K562 (cell line): ENCODE measurements at regions not wholly inside any gene's neighbourhood (a gene's known extent, or its start where the extent isn't known, plus 50 kb on each side); places are given as distances from the start of the nearest gene placed in this dataset.

Source experiments
- POLR2A ChIP-seq: fragments of 450-650 bp; conservative IDR thresholded peaks from 2 replicates; pipeline ENCODE4 v1.6.1; 2016
- RFX7 ChIP-seq: fragments of 250-450 bp; sonication (Bioruptor Pico); IDR thresholded peaks from 2 replicates; pipeline ENCODE4 v1.5.1; 2021; ENCODE audit warnings: mild to moderate bottlenecking
- TF ChIP-seq, protein P1 (sequence below), 3 experiments: IDR thresholded peaks in 2 of 3; conservative IDR thresholded peaks in 1 of 3; 2 replicates each; pipeline ENCODE4 v1.5.1; 2011 to 2012; ENCODE audit warnings: low read length in 3 of 3, mild to moderate bottlenecking in 3 of 3, control low read depth in 2 of 3, improper control_type of control experiment in 1 of 3, inconsistent platforms in 1 of 3, low read depth in 1 of 3, mixed read lengths in 1 of 3, moderate library complexity in 1 of 3; ENCODE audit not compliant: insufficient read depth in 2 of 3

DNA sequence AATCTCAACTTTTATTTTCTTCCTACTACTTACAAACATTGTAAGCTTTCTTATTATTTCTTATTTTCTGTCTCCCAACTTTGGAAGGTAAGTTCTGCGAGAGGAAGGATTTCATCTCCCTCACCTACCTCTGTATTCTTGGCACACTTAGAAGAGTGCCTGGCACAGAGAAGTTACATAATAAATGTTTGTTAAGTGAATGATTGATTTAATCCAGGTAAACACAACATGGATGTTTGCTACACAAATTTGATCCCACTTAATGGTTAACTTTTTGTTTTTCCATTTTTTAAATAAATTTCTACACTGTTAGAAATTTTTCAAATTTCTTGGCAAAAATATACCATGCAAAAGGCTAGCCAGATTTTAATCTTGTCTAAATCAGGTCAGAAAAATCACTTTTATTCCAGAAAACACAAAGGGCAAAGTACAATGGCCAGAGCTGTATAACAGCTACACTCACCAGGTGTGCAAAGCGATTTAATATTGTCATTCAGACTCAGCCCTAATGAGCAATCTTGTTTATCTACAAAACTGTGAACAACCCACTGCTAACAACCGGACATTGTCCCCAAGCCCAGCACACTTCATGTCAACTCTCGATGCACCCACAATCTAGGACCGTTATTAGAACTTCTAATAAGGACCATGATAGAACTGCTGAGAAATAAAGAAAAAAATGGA lies 222.1 kb upstream of the EEA1 start:
- TF ChIP-seq POLR2A (no peak), RFX7 (CRISPR knock-in tag) (no peak)
- TF ChIP-seq, protein P1, sequence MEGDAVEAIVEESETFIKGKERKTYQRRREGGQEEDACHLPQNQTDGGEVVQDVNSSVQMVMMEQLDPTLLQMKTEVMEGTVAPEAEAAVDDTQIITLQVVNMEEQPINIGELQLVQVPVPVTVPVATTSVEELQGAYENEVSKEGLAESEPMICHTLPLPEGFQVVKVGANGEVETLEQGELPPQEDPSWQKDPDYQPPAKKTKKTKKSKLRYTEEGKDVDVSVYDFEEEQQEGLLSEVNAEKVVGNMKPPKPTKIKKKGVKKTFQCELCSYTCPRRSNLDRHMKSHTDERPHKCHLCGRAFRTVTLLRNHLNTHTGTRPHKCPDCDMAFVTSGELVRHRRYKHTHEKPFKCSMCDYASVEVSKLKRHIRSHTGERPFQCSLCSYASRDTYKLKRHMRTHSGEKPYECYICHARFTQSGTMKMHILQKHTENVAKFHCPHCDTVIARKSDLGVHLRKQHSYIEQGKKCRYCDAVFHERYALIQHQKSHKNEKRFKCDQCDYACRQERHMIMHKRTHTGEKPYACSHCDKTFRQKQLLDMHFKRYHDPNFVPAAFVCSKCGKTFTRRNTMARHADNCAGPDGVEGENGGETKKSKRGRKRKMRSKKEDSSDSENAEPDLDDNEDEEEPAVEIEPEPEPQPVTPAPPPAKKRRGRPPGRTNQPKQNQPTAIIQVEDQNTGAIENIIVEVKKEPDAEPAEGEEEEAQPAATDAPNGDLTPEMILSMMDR (IDR thresholded peaks at IDR 0.05 in 2 of 3, conservative IDR thresholded peaks at IDR 0.05 in 1 of 3; ENCODE audit: insufficient read depth in 2 of 3, low read depth in 1 of 3, low read length in 3 of 3), result no peak
